Right atrium auricular region (tissue), 2 donors: ENCODE measurements at regions not wholly inside any gene's neighbourhood (a gene's known extent, or its start where the extent isn't known, plus 50 kb on each side); places are given as distances from the start of the nearest gene placed in this dataset.

Source experiments
- DNase-seq: peaks from one replicate; pipeline ENCODE4 v3.0.0-alpha.2; 2019; ENCODE audit warnings: low spot score
- H3K27ac ChIP-seq, 2 donors: fragments of 200-600 bp; sonication (generic); 1 replicate in 1 of 2; 2 replicates in 1 of 2; pipeline ENCODE4 v1.5.1; 2016 to 2019
- H3K27me3 ChIP-seq, 2 donors: fragments of 200-600 bp; sonication (generic); one replicate each; pipeline versions ENCODE4 v1.5.1 to v1.6.0; 2017 to 2019
- H3K36me3 ChIP-seq: fragments of 200-600 bp; sonication (generic); one replicate; pipeline ENCODE4 v1.5.1; 2016
- H3K4me1 ChIP-seq, 2 donors: fragments of 200-600 bp; sonication (generic); one replicate each; pipeline versions ENCODE4 v1.5.1 to v1.6.0; 2017 to 2019
- H3K4me3 ChIP-seq, 2 donors: fragments of 200-600 bp; sonication (generic); 1 replicate in 1 of 2; 2 replicates in 1 of 2; pipeline ENCODE4 v1.5.1; 2017 to 2019; ENCODE audit warnings: mild to moderate bottlenecking in 1 of 2, moderate library complexity in 1 of 2
- H3K9me3 ChIP-seq, 2 donors: fragments of 200-600 bp; sonication (generic); one replicate each; pipeline ENCODE4 v1.5.1; 2019
- CTCF ChIP-seq, 2 donors: fragments of 200-600 bp; sonication (generic); IDR thresholded peaks; one replicate each; pipeline ENCODE4 v1.5.1; 2019; ENCODE audit warnings: antibody characterized with exemption in 2 of 2

GRCh38 chr9:22308177-22308576 is 138.4 kb upstream of the DMRTA1 start:
- Histone ChIP-seq H3K9me3 (peaks cover 0 to 7% of the 10 kb centered on the region in 2 donors), H3K27ac (no peak overlapping the region), H3K27me3 (no peaks in the 10 kb centered on the region), H3K36me3 (no peaks in the 10 kb centered on the region), H3K4me1 (no peaks in the 10 kb centered on the region), H3K4me3 (no peak overlapping the region)
- TF ChIP-seq CTCF (IDR thresholded peaks at IDR 0.05), result no peak
- DNase-seq, result no peak

- H3K27me3 ChIP-seq, result no peaks in the 10 kb centered on the region
- no peaks in the 10 kb centered on the region for H3K36me3 ChIP-seq
- DNase-seq, result no peak
- H3K27ac ChIP-seq, result no peak overlapping the region
- peaks cover 0 to 5% of the 10 kb centered on the region in 2 donors for H3K9me3 ChIP-seq
- no peaks in the 10 kb centered on the region for H3K4me1 ChIP-seq
- no peak for TF ChIP-seq CTCF (IDR thresholded peaks at IDR 0.05)
- no peak overlapping the region for H3K4me3 ChIP-seq
These were observed 130.0 kb upstream of the DMRTA1 start for GRCh38 chr9:22316645-22317044.

GRCh38 chr9:22331533-22331932 is 115.1 kb upstream of the DMRTA1 start:
- no peak for DNase-seq
- Histone ChIP-seq H3K27ac (no peak overlapping the region), H3K9me3 (no peaks in the 10 kb centered on the region), H3K4me1 (no peaks in the 10 kb centered on the region), H3K36me3 (no peaks in the 10 kb centered on the region), H3K27me3 (no peaks in the 10 kb centered on the region), H3K4me3 (no peak overlapping the region)
- no peak for TF ChIP-seq CTCF (IDR thresholded peaks at IDR 0.05)

GRCh38 chr9:22332202-22332601 is 114.4 kb upstream of the DMRTA1 start:
- H3K9me3 ChIP-seq, result no peaks in the 10 kb centered on the region
- H3K4me1 ChIP-seq, result no peaks in the 10 kb centered on the region
- TF ChIP-seq CTCF (IDR thresholded peaks at IDR 0.05), result no peak
- H3K36me3 ChIP-seq, result no peaks in the 10 kb centered on the region
- no peaks in the 10 kb centered on the region for H3K27me3 ChIP-seq
- DNase-seq, result no peak
- no peak overlapping the region for H3K27ac ChIP-seq
- no peak overlapping the region for H3K4me3 ChIP-seq

GRCh38 chr9:22337261-22337660 is 109.4 kb upstream of the DMRTA1 start:
- H3K36me3 ChIP-seq, result no peaks in the 10 kb centered on the region
- TF ChIP-seq CTCF (IDR thresholded peaks at IDR 0.05), result no peak
- no peak overlapping the region for H3K4me3 ChIP-seq
- H3K9me3 ChIP-seq, result no peaks in the 10 kb centered on the region
- H3K4me1 ChIP-seq, result no peaks in the 10 kb centered on the region
- H3K27ac ChIP-seq, result no peak overlapping the region
- H3K27me3 ChIP-seq, result no peaks in the 10 kb centered on the region
- no peak for DNase-seq

GRCh38 chr9:22342491-22343217 is 104.0 kb upstream of the DMRTA1 start:
- no peak for TF ChIP-seq CTCF (IDR thresholded peaks at IDR 0.05)
- Histone ChIP-seq H3K4me3 (no peak overlapping the region), H3K27me3 (no peaks in the 10 kb centered on the region), H3K9me3 (no peaks in the 10 kb centered on the region), H3K4me1 (no peaks in the 10 kb centered on the region), H3K36me3 (no peaks in the 10 kb centered on the region), H3K27ac (no peak overlapping the region)
- no peak for DNase-seq
